ENCODE measurements at regions not wholly inside any gene's neighbourhood (a gene's known extent, or its start where the extent isn't known, plus 50 kb on each side); places are given as distances from the start of the nearest gene placed in this dataset.

DNA sequence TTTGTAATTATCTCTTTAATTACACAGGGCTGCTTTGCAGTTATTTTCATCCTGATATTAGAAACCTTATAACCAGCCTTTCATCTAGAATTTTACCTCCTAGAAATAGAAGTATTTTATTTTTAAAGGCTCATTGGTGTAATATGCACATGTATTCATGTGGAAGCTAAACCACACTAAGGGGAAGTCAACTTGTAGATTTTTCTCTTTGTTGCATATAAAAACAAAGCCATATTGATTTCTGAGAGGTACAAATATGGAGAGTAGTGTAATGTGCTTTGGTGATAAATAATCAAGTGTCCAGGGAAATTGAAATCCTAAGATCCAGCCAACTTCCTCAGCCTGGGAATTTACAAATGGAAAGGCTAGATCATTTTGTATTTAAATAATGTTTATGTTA, 301.2 kb downstream of the LRATD1 start:
- no peak for TF ChIP-seq POLR2AphosphoS5 (IDR thresholded peaks at IDR 0.05; ENCODE audit: borderline replicate concordance, low read depth, low read length)
- Histone ChIP-seq H3K4me3 (no peak overlapping the region), H3K36me3 (ENCODE audit: insufficient read depth, low read length) (no peaks in the 10 kb centered on the region), H3K9ac (ENCODE audit: insufficient read length) (no peak overlapping the region), H3K27ac (no peak overlapping the region), H3K9me3 (ENCODE audit: low read depth, low read length) (no peaks in the 10 kb centered on the region)
- DNase-seq (ENCODE audit: low read depth, low spot score) = no peak

GRCh38 chr2:14936426-14936825, 303.9 kb downstream of the LRATD1 start:
- Histone ChIP-seq H3K27ac (no peak overlapping the region), H3K4me3 (no peak overlapping the region), H3K9ac (ENCODE audit: insufficient read length) (no peak overlapping the region), H3K36me3 (ENCODE audit: insufficient read depth, low read length) (no peaks in the 10 kb centered on the region), H3K9me3 (ENCODE audit: low read depth, low read length) (no peaks in the 10 kb centered on the region)
- TF ChIP-seq EZH2 (IDR thresholded peaks at IDR 0.05) (no peak), POLR2AphosphoS5 (IDR thresholded peaks at IDR 0.05; ENCODE audit: borderline replicate concordance, low read depth, low read length) (no peak)
- no peak for DNase-seq (ENCODE audit: low read depth, low spot score)

DNA sequence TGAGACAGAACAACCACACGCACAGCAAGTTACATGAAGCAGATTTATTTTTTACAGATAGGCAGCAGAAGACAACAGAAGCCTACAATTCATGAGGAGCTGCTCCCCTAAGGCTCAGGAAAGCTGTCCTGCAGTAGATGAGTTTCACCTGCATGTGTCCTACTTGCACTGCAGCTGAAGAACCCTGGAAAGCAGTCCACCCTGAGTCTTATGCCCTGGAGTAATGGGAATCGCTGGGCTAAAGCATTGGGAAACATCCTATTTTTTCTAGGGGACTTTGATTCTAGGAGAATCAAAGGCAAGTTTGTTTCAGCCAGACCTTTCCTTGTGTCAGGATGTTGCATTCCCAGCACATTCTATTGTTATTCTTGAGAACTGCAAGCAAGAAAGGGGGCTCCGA, 304.8 kb downstream of the LRATD1 start:
- Histone ChIP-seq H3K9me3 (ENCODE audit: low read depth, low read length) (no peaks in the 10 kb centered on the region), H3K27ac (no peak overlapping the region), H3K9ac (ENCODE audit: insufficient read length) (no peak overlapping the region), H3K36me3 (ENCODE audit: insufficient read depth, low read length) (no peaks in the 10 kb centered on the region), H3K4me3 (no peak overlapping the region)
- TF ChIP-seq POLR2AphosphoS5 (IDR thresholded peaks at IDR 0.05; ENCODE audit: borderline replicate concordance, low read depth, low read length) (no peak), FOXP2 (optimal IDR thresholded peaks at IDR 0.05; ENCODE audit: control extremely low read depth, extremely low read length, insufficient read depth) (no peak), EZH2 (IDR thresholded peaks at IDR 0.05) (no peak)
- no peak for DNase-seq (ENCODE audit: low read depth, low spot score)

DNA sequence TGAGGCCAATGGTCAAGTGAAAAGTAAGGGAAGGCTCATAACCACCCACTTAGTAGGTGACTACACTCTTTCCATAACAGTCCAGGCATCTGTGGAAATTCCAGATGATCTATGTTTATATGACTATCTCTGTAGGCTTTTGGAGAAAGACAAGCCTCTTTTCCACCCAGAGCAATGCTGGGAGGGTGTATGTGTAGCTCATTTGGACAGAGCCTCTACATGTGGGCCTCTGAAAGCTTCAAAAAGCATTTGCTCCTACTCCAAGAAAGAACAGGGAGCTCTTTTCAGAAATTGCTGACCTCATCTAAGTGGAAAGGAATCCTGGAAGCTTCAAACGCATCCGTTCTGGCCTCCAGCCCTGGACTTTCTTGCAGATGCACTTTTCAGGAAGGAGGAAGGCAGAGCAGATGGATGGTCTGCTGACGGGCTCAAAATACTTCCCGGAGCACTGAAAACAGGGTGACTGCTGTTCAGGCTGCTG, 308.7 kb downstream of the LRATD1 start:
- no peaks in the 10 kb centered on the region for H3K9me3 ChIP-seq (ENCODE audit: low read depth, low read length)
- DNase-seq (ENCODE audit: low read depth, low spot score) = no peak
- H3K27ac ChIP-seq = no peak overlapping the region
- no peak overlapping the region for H3K9ac ChIP-seq (ENCODE audit: insufficient read length)
- no peak overlapping the region for H3K4me3 ChIP-seq
- TF ChIP-seq POLR2AphosphoS5 (IDR thresholded peaks at IDR 0.05; ENCODE audit: borderline replicate concordance, low read depth, low read length) (no peak), FOXP2 (optimal IDR thresholded peaks at IDR 0.05; ENCODE audit: control extremely low read depth, extremely low read length, insufficient read depth) (no peak), EZH2 (IDR thresholded peaks at IDR 0.05) (no peak)
- no peaks in the 10 kb centered on the region for H3K36me3 ChIP-seq (ENCODE audit: insufficient read depth, low read length)

DNA sequence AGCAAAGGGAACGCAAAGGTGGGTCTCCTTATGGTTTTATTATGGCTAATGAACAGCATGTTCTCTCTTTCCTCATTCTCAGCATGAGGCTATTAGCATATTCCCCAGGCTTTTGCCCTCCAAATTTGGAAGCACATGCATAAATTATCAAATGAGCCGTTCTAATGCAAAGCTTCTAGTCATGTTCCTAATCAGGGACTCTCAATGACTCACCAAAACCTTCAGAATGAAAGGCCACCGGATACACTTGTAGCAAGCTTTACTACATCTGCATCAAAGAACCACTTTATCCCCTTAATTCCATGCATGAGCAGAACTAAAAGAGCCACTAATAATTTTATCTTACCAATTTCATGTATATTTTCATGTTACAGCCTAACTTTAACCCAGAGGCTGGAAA, 310.5 kb downstream of the LRATD1 start:
- Histone ChIP-seq H3K9me3 (ENCODE audit: low read depth, low read length) (no peaks in the 10 kb centered on the region), H3K36me3 (ENCODE audit: insufficient read depth, low read length) (no peaks in the 10 kb centered on the region), H3K27ac (no peak overlapping the region), H3K9ac (ENCODE audit: insufficient read length) (no peak overlapping the region), H3K4me3 (no peak overlapping the region)
- no peak for TF ChIP-seq FOXP2 (optimal IDR thresholded peaks at IDR 0.05; ENCODE audit: control extremely low read depth, extremely low read length, insufficient read depth)
- no peak for TF ChIP-seq EZH2 (IDR thresholded peaks at IDR 0.05)
- no peak for TF ChIP-seq POLR2AphosphoS5 (IDR thresholded peaks at IDR 0.05; ENCODE audit: borderline replicate concordance, low read depth, low read length)
- no peak for DNase-seq (ENCODE audit: low read depth, low spot score)

- no peak overlapping the region for H3K27ac ChIP-seq
- H3K36me3 ChIP-seq (ENCODE audit: insufficient read depth, low read length) = no peaks in the 10 kb centered on the region
- no peaks in the 10 kb centered on the region for H3K9me3 ChIP-seq (ENCODE audit: low read depth, low read length)
- no peak overlapping the region for H3K4me3 ChIP-seq
- H3K9ac ChIP-seq (ENCODE audit: insufficient read length) = no peak overlapping the region
- TF ChIP-seq FOXP2 (optimal IDR thresholded peaks at IDR 0.05; ENCODE audit: control extremely low read depth, extremely low read length, insufficient read depth) = no peak
- TF ChIP-seq POLR2AphosphoS5 (IDR thresholded peaks at IDR 0.05; ENCODE audit: borderline replicate concordance, low read depth, low read length) = no peak
- TF ChIP-seq EZH2 (IDR thresholded peaks at IDR 0.05) = no peak
- DNase-seq (ENCODE audit: low read depth, low spot score) = no peak
These were observed 312.2 kb downstream of the LRATD1 start for GRCh38 chr2:14944562-14945346.

DNA sequence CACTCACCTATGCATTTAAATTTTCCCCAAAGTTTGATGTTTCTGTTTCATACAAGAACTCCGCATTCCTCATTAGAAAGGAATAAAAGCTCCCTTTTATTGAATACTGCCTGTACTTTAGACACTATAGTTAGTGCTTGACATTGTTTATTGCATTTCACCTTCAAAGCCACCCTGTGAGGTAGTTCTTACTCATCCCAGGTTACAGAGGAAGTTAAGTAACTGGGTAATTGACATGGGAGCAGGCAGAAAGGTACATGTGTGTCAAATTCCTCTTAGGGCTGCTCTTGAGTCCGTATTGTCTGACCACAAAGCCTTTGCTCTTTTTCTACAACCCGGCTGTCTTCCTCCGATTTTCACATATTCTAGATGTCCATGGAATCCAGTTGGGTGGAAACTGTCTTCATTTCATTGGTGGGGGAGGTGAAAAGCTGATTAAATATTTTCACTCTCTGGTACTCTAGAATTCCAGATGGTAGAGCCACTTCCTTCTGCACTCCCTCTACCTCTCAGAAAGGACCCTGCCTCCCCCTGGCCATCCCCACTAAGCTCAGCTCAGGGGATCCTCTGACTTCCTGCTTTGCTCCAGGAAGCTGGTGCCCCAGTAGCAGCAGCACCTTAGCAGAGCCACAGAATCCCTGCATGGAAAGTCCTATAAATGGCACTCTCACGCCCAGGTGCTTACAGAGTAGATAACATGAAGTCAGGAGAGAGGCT, 319.2 kb downstream of the LRATD1 start:
- Histone ChIP-seq H3K4me3 (no peak overlapping the region), H3K27ac (no peak overlapping the region), H3K9ac (ENCODE audit: insufficient read length) (no peak overlapping the region), H3K9me3 (ENCODE audit: low read depth, low read length) (no peaks in the 10 kb centered on the region), H3K36me3 (ENCODE audit: insufficient read depth, low read length) (no peaks in the 10 kb centered on the region)
- DNase-seq (ENCODE audit: low read depth, low spot score) = no peak
- TF ChIP-seq POLR2AphosphoS5 (IDR thresholded peaks at IDR 0.05; ENCODE audit: borderline replicate concordance, low read depth, low read length) (no peak), FOXP2 (optimal IDR thresholded peaks at IDR 0.05; ENCODE audit: control extremely low read depth, extremely low read length, insufficient read depth) (no peak)

- H3K36me3 ChIP-seq (ENCODE audit: insufficient read depth, low read length) = no peaks in the 10 kb centered on the region
- no peak for DNase-seq (ENCODE audit: low read depth, low spot score)
- H3K9ac ChIP-seq (ENCODE audit: insufficient read length) = no peak overlapping the region
- no peak for TF ChIP-seq POLR2AphosphoS5 (IDR thresholded peaks at IDR 0.05; ENCODE audit: borderline replicate concordance, low read depth, low read length)
- no peak overlapping the region for H3K4me3 ChIP-seq
- no peaks in the 10 kb centered on the region for H3K9me3 ChIP-seq (ENCODE audit: low read depth, low read length)
- H3K27ac ChIP-seq = no peak overlapping the region
These were observed 320.0 kb downstream of the LRATD1 start for GRCh38 chr2:14952400-14952963.
